Heart left ventricle (tissue), 16 donors: ENCODE measurements at regions not wholly inside any gene's neighbourhood (a gene's known extent, or its start where the extent isn't known, plus 50 kb on each side); places are given as distances from the start of the nearest gene placed in this dataset.

Experiments used
- ATAC-seq, 4 donors: fragments of 200-7000 bp; cut with Tn5 transposase; one replicate each; pipeline ENCODE4 v1.9.1; 2020 to 2022; ENCODE audit warnings: moderate library complexity in 4 of 4, mild to moderate bottlenecking in 3 of 4, moderate number of reproducible peaks in 1 of 4
- DNase-seq, 5 donors: peaks; one replicate each; pipeline ENCODE4 v3.0.0-alpha.2; 2020
- H3K27ac ChIP-seq, 12 donors: fragments of 200-600 bp; sonication (generic) in 4 of 12; one replicate each; pipeline versions ENCODE4 v1.5.0 to v1.8.0; 2016 to 2022; ENCODE audit warnings: mild to moderate bottlenecking in 2 of 12
- H3K27me3 ChIP-seq, 9 donors: fragments of 200-600 bp; sonication (generic) in 2 of 9; one replicate each; pipeline versions ENCODE4 v1.5.1 to v1.8.0; 2016 to 2022; ENCODE audit warnings: mild to moderate bottlenecking in 3 of 9
- H3K36me3 ChIP-seq, 9 donors: fragments of 200-600 bp; sonication (generic) in 2 of 9; one replicate each; pipeline versions ENCODE4 v1.5.0 to v1.8.0; 2018 to 2022; ENCODE audit warnings: mild to moderate bottlenecking in 2 of 9
- H3K4me1 ChIP-seq, 12 donors: fragments of 200-600 bp; sonication (generic) in 4 of 12; one replicate each; pipeline versions ENCODE4 v1.5.0 to v1.8.0; 2016 to 2022; ENCODE audit warnings: mild to moderate bottlenecking in 3 of 12
- H3K4me3 ChIP-seq, 12 donors: fragments of 200-600 bp; sonication (generic) in 4 of 12; one replicate each; pipeline versions ENCODE4 v1.5.0 to v1.8.0; 2017 to 2022; ENCODE audit warnings: mild to moderate bottlenecking in 9 of 12, moderate library complexity in 4 of 12
- H3K9me3 ChIP-seq, 12 donors: fragments of 200-600 bp; sonication (generic) in 4 of 12; one replicate each; pipeline versions ENCODE4 v1.5.0 to v1.8.0; 2016 to 2022; ENCODE audit warnings: mild to moderate bottlenecking in 1 of 12
- CTCF ChIP-seq, 12 donors: fragments of 200-600 bp; sonication (generic) in 4 of 12; IDR thresholded peaks; one replicate each; pipeline versions ENCODE4 v1.5.0 to v1.8.0; 2018 to 2022; ENCODE audit warnings: antibody characterized with exemption in 12 of 12, mild to moderate bottlenecking in 5 of 12
- POLR2A ChIP-seq, 2 donors: fragments of 450-650 bp; IDR thresholded peaks; one replicate each; pipeline ENCODE4 v1.6.1; 2017; ENCODE audit warnings: antibody characterized with exemption in 2 of 2, mild to moderate bottlenecking in 2 of 2, moderate library complexity in 2 of 2
- WGBS, 4 donors: extraction: QIAGEN DNeasy Blood & Tissue Kit in 2 of 4; methylation state at CpG; one replicate each; pipeline versions ENCODE4 v1.1.5 to v1.1.7; 2013 to 2018; 5-methylcytosine and 5-hydroxymethylcytosine counted together
- intact Hi-C, 10 donors: fragments of 100-400 bp; cut with DNase I; formaldehyde crosslinking; loops; one replicate each; pipeline versions ENCODE4 v1.11.1 to v1.14.2; 2022
- donor health status: ischemic (EF 13 %, LVEDD 7.1; RV severe dilation, severe dysfunction).
- donor health status: healthy with polysubstance abuse.
- donor health status: DM: no; HTN: yes; CAD: no.
- donor health status: DM: no; HTN: no; CAD: no.
- donor health status: ischemic (EF 25% LVEDD 6.9; RV normal size, moderate dysfunction).
- donor health status: ischemic (EF 25% LVEDD 5.7; RV mildly dilated, moderate dysfunction).
- donor health status: healthy.
- donor health status: DM: yes; HTN: yes; CAD: no.
- donor health status: ischemic (EF 35%, LVEDD 5.7; RV mildly dilated, moderate dysfunction).
- donor health status: nonischemic (EF 11% LVEDD 7.7; RV severe dilation, severe dysfunction).
- donor health status: DM: yes; HTN: yes; CAD: no.
- donor health status: PGD.
- donor health status: ischemic (EF 29% LVEDD 5.4; RV normal size, mild dysfunction).
- donor health status: nonischemic (EF 23%, LVEDD 6.1; RV moderate dilation, normal function).

- H3K27ac ChIP-seq, result no peak overlapping the region
- TF ChIP-seq POLR2A (IDR thresholded peaks at IDR 0.05) (no peak), CTCF (IDR thresholded peaks at IDR 0.05) (no peak)
- 80 to 85% (median 82%) methylated on average over 4 of the region's 4 CpGs for WGBS, 4 donors
- ATAC-seq, result no peak
- H3K36me3 ChIP-seq, result no peaks in the 10 kb centered on the region
- no peaks in the 10 kb centered on the region for H3K9me3 ChIP-seq
- no peaks in the 10 kb centered on the region for H3K27me3 ChIP-seq
- intact Hi-C loops, result no loop called here
- peaks cover 0 to 44% (median 0%) of the 10 kb centered on the region in 12 donors for H3K4me1 ChIP-seq
- DNase-seq, result no peak
- H3K4me3 ChIP-seq, result no peak overlapping the region
Observed at GRCh38 chr15:38046257-38047051, 112.0 kb downstream of the TMCO5A start.

- H3K4me1 ChIP-seq, result peaks cover 0 to 43% (median 0%) of the 10 kb centered on the region in 12 donors
- no peak for ATAC-seq
- no peak for DNase-seq
- H3K27ac ChIP-seq, result no peak overlapping the region
- intact Hi-C loops, result no loop called here
- WGBS, 4 donors, result 91 to 97% (median 93%) methylated on average over 3 of the region's 3 CpGs
- H3K4me3 ChIP-seq, result no peak overlapping the region
- no peaks in the 10 kb centered on the region for H3K36me3 ChIP-seq
- TF ChIP-seq CTCF (IDR thresholded peaks at IDR 0.05), result no peak
- TF ChIP-seq POLR2A (IDR thresholded peaks at IDR 0.05), result no peak
- H3K9me3 ChIP-seq, result no peaks in the 10 kb centered on the region
- H3K27me3 ChIP-seq, result no peaks in the 10 kb centered on the region
Observed at GRCh38 chr15:38048001-38048455, 113.6 kb downstream of the TMCO5A start.

- Histone ChIP-seq H3K27ac (peak overlapping the region in 1 of 12 donors; percentile 88), H3K27me3 (no peaks in the 10 kb centered on the region), H3K4me3 (no peak overlapping the region), H3K4me1 (peaks cover 0 to 47% (median 0%) of the 10 kb centered on the region in 12 donors), H3K36me3 (no peaks in the 10 kb centered on the region), H3K9me3 (no peaks in the 10 kb centered on the region)
- no peak for TF ChIP-seq CTCF (IDR thresholded peaks at IDR 0.05)
- no peak for TF ChIP-seq POLR2A (IDR thresholded peaks at IDR 0.05)
- ATAC-seq, result no peak
- 90 to 97% (median 93%) methylated on average over 4 of the region's 4 CpGs for WGBS, 4 donors
- no peak for DNase-seq
- intact Hi-C loops, result no loop called here
Observed at GRCh38 chr15:38049891-38050290, 115.5 kb downstream of the TMCO5A start.

GRCh38 chr15:38050529-38051448 is 116.3 kb downstream of the TMCO5A start:
- Histone ChIP-seq H3K4me1 (peaks cover 0 to 47% (median 0%) of the 10 kb centered on the region in 12 donors), H3K4me3 (no peak overlapping the region), H3K27ac (peak overlapping the region in 1 of 12 donors; percentile 88), H3K36me3 (no peaks in the 10 kb centered on the region), H3K9me3 (no peaks in the 10 kb centered on the region), H3K27me3 (no peaks in the 10 kb centered on the region)
- DNase-seq (no peak), ATAC-seq (no peak)
- intact Hi-C loops, result no loop called here
- WGBS, 4 donors, result 72 to 78% (median 72%) methylated on average over 4 of the region's 4 CpGs
- TF ChIP-seq CTCF (IDR thresholded peaks at IDR 0.05) (no peak), POLR2A (IDR thresholded peaks at IDR 0.05) (no peak)
